ENCODE measurements at regions not wholly inside any gene's neighbourhood (a gene's known extent, or its start where the extent isn't known, plus 50 kb on each side); places are given as distances from the start of the nearest gene placed in this dataset.

DNA sequence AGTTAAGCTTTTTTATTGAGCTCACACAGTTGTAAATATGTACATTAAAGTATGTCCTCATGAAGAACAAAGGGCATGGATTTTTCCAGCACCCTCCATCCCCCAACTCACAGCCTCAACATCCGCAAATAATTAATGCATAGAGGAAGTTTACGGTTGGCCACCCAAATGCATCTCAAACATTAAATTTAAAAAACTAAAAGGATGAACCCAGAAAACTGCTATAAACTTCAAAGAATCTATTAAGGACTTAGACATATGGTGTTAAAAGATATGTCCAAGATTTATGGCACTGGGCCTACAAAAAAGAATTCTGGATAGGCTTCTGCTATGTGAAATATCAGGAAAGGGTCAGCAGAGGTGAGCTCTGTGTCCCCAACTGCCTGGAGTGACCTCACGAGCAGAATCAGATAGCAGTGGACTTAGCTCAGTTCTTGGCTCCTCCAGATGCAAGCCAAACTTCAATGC, 54.0 kb upstream of the TNC start:
- TF ChIP-seq, protein P1, sequence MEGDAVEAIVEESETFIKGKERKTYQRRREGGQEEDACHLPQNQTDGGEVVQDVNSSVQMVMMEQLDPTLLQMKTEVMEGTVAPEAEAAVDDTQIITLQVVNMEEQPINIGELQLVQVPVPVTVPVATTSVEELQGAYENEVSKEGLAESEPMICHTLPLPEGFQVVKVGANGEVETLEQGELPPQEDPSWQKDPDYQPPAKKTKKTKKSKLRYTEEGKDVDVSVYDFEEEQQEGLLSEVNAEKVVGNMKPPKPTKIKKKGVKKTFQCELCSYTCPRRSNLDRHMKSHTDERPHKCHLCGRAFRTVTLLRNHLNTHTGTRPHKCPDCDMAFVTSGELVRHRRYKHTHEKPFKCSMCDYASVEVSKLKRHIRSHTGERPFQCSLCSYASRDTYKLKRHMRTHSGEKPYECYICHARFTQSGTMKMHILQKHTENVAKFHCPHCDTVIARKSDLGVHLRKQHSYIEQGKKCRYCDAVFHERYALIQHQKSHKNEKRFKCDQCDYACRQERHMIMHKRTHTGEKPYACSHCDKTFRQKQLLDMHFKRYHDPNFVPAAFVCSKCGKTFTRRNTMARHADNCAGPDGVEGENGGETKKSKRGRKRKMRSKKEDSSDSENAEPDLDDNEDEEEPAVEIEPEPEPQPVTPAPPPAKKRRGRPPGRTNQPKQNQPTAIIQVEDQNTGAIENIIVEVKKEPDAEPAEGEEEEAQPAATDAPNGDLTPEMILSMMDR (IDR thresholded peaks at IDR 0.05) = no peak
- TF ChIP-seq POLR2AphosphoS5 (IDR thresholded peaks at IDR 0.05; ENCODE audit: low read depth, low read length) = no peak
- no peak for TF ChIP-seq SIN3A (IDR thresholded peaks at IDR 0.05; ENCODE audit: borderline replicate concordance, insufficient read depth, low read depth, low read length)
- TF ChIP-seq, protein P2, sequence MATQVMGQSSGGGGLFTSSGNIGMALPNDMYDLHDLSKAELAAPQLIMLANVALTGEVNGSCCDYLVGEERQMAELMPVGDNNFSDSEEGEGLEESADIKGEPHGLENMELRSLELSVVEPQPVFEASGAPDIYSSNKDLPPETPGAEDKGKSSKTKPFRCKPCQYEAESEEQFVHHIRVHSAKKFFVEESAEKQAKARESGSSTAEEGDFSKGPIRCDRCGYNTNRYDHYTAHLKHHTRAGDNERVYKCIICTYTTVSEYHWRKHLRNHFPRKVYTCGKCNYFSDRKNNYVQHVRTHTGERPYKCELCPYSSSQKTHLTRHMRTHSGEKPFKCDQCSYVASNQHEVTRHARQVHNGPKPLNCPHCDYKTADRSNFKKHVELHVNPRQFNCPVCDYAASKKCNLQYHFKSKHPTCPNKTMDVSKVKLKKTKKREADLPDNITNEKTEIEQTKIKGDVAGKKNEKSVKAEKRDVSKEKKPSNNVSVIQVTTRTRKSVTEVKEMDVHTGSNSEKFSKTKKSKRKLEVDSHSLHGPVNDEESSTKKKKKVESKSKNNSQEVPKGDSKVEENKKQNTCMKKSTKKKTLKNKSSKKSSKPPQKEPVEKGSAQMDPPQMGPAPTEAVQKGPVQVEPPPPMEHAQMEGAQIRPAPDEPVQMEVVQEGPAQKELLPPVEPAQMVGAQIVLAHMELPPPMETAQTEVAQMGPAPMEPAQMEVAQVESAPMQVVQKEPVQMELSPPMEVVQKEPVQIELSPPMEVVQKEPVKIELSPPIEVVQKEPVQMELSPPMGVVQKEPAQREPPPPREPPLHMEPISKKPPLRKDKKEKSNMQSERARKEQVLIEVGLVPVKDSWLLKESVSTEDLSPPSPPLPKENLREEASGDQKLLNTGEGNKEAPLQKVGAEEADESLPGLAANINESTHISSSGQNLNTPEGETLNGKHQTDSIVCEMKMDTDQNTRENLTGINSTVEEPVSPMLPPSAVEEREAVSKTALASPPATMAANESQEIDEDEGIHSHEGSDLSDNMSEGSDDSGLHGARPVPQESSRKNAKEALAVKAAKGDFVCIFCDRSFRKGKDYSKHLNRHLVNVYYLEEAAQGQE (IDR thresholded peaks at IDR 0.05; ENCODE audit: insufficient read depth in 1 of 2, low read depth in 2 of 2, low read length in 1 of 2) = no peak
- TF ChIP-seq TCF7L2 (IDR thresholded peaks at IDR 0.05; ENCODE audit: low read depth, low read length) = no peak
- no peak for DNase-seq (ENCODE audit: low read depth, low spot score)
- no peak overlapping the region for H3K27ac ChIP-seq (ENCODE audit: low read length)
- H3K9me3 ChIP-seq (ENCODE audit: control insufficient read depth, insufficient read depth, low read depth, low read length) = no peaks in the 10 kb centered on the region
- BruUV-seq (replicated peaks) = no TSS peak
- intact Hi-C loops (cut with micrococcal nuclease; ENCODE audit: unreplicated experiment) (no loop called here), in situ Hi-C loops (cut with HindIII; ENCODE audit: low pct_unique_long_range_greater_than_20kb, low sequenced_read_pairs) (no loop called here)
- no peak for ATAC-seq
- H3K36me3 ChIP-seq (ENCODE audit: control insufficient read depth, insufficient read depth, low read length) = no peaks in the 10 kb centered on the region
- H3K4me1 ChIP-seq (ENCODE audit: control insufficient read depth, insufficient read depth, low read length) = no peaks in the 10 kb centered on the region
- POLR2A ChIA-PET = interaction anchor here (0.8 kb wide), 1 partner anchor 111 kb away, joined by 5 read pairs; no protein-coding TSS in a partner anchor
- H3K4me3 ChIP-seq (ENCODE audit: low read depth in 2 of 2, low read length in 2 of 2) = no peak overlapping the region
- H3K27me3 ChIP-seq (ENCODE audit: control insufficient read depth, insufficient read depth, low read length) = no peaks in the 10 kb centered on the region
- CTCF ChIA-PET = no interaction called here

DNA sequence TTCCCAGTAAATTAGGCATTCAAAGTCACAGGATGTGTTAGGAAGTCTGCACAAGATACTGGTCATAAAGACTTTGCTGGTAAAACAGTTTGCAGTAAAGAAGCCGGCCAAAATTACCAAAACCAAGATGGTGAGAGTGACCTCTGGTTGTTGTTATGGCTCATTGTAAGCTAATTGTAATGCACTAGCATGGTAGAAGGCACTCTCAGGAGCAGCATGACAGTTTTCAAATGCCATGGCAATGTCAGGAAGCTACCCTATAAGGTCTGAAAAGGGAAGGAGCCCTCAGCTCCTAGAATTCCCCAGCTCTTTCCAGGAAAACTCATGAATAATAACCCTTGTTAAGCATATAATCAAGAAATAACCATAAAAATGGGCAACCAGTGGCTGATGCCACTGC, 64.3 kb upstream of the TNC start:
- POLR2A ChIA-PET = no interaction called here
- ATAC-seq (no peak), DNase-seq (ENCODE audit: low read depth, low spot score) (no peak)
- Histone ChIP-seq H3K27ac (ENCODE audit: low read length) (no peak overlapping the region), H3K9me3 (ENCODE audit: control insufficient read depth, insufficient read depth, low read depth, low read length) (no peaks in the 10 kb centered on the region), H3K4me1 (ENCODE audit: control insufficient read depth, insufficient read depth, low read length) (no peaks in the 10 kb centered on the region), H3K27me3 (ENCODE audit: control insufficient read depth, insufficient read depth, low read length) (no peaks in the 10 kb centered on the region), H3K4me3 (ENCODE audit: low read depth in 2 of 2, low read length in 2 of 2) (no peak overlapping the region), H3K36me3 (ENCODE audit: control insufficient read depth, insufficient read depth, low read length) (no peaks in the 10 kb centered on the region)
- CTCF ChIA-PET = no interaction called here
- intact Hi-C loops (cut with micrococcal nuclease; ENCODE audit: unreplicated experiment) = no loop called here
- in situ Hi-C loops (cut with HindIII; ENCODE audit: low pct_unique_long_range_greater_than_20kb, low sequenced_read_pairs) = no loop called here
- BruUV-seq (replicated peaks) = no TSS peak
- TF ChIP-seq SIN3A (IDR thresholded peaks at IDR 0.05; ENCODE audit: borderline replicate concordance, insufficient read depth, low read depth, low read length) (no peak), POLR2AphosphoS5 (IDR thresholded peaks at IDR 0.05; ENCODE audit: low read depth, low read length) (no peak), TCF7L2 (IDR thresholded peaks at IDR 0.05; ENCODE audit: low read depth, low read length) (no peak)
- TF ChIP-seq, protein P1 (IDR thresholded peaks at IDR 0.05) = no peak
- TF ChIP-seq, protein P2 (IDR thresholded peaks at IDR 0.05; ENCODE audit: insufficient read depth in 1 of 2, low read depth in 2 of 2, low read length in 1 of 2) = no peak
